HG02938 (cell line): ENCODE measurements at regions not wholly inside any gene's neighbourhood (a gene's known extent, or its start where the extent isn't known, plus 50 kb on each side); places are given as distances from the start of the nearest gene placed in this dataset.

Experiments used
- ATAC-seq: cut with Tn5 transposase; IDR thresholded peaks from one replicate; pipeline ENCODE4 v1.9.1; 2021; ENCODE audit warnings: mild to moderate bottlenecking, moderate library complexity; ENCODE audit not compliant: unreplicated experiment

DNA sequence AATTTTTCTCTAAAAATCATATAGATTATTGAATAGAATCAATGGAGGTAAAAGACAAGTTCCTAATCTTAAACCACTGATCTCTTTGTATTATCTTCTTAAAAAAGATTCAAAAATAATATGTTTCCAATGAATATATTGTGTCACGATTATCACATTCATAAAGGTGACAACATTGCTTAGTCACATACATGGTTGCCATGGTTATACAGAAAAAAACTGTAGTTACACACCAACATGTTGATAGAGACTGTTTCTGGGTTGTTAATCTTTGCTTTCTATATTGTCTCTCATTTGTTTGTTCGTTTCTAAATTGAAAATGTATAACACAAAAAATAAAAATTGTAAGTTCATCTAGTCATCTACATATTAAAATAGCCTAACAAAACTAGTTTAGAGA is 376.0 kb upstream of the ALCAM start:
- ATAC-seq: no peak

DNA sequence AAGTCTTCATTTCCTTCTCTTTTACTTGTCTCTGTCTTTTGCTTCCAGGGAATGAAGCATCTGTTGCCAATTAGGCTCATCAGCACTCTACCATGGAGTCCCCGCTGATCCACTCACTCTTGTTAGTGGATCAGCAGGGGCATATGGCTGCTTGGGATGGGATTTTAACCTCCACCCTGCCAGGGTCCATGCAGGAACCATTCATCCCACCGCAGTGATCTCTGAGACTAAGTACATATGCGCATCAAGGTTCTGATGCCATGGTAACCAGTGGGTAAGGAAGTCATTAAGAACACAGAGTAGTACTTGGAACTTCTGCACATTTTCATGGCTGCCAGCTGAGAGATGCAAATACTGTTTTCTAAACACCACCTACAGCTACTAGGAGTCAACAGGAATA is 374.0 kb upstream of the ALCAM start:
- no peak for ATAC-seq

DNA sequence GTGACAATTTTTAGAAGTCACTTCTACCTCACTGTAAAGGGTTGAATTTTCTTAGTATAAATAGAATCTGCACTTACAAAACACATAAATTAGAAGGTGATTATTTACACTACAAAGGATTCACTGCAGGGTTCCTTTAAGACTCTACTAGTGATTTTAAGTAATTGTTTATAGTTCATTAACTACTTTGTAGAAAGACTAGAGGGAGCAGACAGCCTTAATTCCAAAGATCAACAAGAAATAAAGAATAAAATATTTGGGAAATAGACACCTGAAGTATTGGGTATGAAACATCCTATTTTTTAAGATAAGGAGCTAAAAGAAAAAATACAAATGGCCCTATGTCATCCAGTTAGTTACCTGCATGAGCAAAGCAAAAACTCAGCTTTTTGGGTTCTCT is 360.5 kb upstream of the ALCAM start:
- no peak for ATAC-seq

DNA sequence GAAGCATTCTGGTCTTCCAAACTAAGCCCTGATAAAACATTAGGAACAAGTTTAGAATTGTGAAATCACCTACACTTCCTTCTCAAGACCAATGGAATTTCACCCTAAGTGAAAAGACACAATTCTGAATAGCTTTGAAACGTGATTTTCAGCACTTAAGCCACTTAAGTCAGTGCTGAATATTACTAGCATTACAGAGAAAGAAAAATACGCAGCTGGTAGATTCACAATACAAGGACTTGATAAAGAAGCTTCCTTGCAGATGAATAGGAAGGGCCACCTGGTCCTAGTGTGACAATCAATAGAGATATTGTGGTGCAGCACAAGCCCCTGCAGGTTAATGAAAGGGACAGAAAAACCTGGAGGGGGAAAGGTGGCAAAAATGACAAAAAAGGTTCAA is 353.1 kb upstream of the ALCAM start:
- ATAC-seq: no peak

DNA sequence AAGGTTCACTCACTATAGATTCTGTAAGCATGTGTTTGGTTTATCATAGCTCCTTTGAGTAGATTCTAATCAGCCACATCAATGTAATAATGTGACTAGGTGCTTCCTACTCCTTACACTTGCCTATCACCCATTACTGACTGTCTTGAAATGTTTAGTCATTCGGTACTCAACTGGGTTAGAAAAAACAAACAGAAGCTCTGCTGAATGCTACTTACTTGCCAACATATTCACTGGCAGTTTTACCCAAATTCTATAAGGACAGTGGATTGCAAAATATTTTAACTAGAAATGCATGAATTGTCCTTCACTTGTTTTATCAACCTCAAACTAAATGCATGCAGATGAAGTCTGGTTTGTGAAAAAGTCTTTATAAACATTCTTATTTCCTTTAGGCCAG is 352.1 kb upstream of the ALCAM start:
- ATAC-seq: no peak

DNA sequence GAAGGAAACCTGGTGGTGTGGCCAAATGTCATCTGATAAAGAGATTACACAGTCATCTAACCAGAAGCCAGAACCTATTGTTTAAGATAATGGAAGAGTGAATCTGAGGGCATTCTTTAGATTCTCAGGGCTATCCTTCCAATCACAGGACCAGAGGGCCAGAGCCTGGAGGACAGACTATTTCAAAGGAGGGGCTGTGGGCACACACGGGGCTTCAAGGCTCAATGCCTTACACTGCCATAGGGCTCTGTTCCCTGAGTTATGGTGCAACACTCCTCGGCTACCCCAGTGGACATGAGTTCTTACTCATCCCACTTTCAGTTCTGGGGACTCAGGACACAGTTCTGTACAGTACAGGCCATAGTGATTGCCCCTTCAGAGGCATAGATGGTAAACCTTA is 343.9 kb upstream of the ALCAM start:
- ATAC-seq: no peak

DNA sequence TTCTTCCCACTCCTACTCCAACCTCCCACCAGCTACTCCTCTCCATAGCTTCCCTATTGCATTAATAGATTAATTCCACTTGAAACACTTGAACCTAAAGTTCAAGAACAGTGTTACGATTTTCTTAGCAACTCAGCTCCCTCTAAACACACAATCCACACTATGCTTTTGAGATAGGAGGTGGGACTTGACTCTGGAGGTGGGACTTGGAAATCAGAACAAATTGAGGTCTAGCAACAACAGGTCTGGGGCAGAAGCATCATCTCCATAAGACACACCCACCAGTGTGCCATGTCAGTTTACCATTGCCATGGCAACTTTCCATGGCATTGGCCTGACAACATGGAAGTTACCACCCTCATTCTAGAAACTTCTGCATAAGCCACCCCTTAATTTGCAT is 336.5 kb upstream of the ALCAM start:
- no peak for ATAC-seq

DNA sequence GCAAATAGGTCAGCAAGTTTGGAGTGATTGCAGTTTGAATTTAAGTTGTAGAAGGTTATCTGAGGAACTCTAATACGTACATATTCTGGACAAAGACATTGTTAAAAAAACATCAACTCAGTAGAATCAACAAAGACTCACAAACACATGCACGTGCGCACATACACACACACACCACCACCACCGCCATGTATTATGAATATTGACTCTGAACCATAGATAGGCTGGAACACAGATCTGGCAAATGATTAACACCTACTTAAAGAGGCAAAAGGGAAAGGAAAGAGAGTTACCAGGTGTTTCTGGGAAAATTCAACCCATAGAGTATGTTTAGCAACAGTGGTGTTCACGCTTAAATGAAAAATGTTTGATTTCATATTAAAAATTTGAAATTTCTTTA is 334.2 kb upstream of the ALCAM start:
- no peak for ATAC-seq

DNA sequence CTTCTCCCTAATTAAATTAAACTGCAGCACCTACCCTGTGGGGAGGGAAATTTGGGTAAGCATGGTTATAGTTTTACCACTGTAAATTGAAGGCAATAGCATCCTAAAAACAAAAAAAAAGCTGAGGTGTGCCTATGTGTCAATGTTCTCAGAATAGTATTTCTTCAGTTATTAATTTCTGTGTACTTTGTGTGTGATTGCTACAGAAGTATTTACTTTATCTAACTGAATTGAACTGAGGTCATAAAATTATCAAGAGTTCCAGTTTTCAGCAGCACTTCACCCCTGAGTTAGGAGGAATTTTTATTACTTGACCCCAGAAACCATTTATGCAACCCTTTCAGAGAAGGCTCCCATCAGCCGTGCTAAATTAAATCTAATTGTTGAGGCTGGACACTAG is 333.6 kb upstream of the ALCAM start:
- ATAC-seq: no peak

DNA sequence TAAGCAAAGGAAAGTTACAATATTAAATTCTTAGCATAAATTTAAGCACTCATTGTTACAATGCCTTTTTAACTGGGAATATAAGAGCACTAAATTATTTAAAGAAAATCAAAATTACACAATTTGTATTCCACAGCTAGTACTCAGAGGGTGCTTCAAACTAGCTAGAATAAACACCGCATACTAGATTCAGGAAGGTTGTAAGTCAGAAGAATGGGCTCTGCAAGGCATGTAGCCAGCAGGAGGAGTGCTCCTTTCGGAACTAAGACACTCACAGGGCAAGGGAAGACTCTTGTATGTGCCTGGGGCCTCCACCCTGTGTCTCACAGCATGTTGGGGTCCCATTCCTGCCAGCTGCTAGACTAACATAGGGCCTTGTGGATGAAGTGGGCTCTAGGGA is 327.7 kb upstream of the ALCAM start:
- ATAC-seq: no peak

DNA sequence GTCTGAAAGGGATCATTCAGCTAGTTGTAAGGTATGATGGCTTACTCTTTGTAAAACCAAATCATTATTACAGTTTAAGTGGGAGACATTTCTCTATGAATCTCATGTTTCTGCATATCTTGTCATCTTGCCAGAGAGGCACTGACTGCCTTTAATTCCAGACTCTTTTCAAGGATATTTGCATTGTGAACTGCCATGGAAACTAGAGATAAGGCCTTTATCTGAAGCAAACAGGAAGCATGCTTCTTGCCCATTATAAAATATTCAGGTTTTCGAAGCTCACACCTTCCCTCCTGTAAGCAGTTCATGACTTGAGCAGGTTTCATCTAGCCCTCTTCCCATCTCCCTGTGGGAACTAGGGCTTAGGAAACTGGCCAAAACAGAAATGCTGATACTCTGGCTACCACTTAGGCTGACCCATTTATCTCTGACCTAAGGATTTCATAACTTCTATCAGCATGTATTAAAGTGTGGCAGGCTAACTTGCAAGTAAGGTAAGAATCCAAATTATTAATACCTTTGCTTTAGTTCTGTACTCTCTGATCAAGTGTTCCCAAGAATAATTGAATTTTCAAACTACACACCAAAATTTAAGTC is 326.6 kb upstream of the ALCAM start:
- no peak for ATAC-seq

DNA sequence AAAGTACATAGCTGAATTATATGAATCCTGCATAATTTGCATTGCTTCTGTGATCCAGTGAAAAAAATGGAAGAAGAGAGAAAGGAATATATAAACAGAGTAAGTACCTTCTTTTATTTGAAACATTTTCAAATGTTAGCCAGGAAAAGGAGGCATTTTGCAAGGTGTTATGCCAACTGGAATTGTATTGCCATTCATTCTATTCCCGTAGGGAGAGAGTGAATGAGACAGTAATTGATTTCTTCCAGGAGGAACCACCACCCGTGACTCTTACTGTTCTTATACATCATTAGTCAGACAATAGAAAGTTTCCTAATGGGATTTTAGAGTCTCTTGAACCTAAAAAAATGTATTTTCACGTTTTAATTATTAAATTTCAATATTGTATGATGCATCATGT is 324.1 kb upstream of the ALCAM start:
- no peak for ATAC-seq

DNA sequence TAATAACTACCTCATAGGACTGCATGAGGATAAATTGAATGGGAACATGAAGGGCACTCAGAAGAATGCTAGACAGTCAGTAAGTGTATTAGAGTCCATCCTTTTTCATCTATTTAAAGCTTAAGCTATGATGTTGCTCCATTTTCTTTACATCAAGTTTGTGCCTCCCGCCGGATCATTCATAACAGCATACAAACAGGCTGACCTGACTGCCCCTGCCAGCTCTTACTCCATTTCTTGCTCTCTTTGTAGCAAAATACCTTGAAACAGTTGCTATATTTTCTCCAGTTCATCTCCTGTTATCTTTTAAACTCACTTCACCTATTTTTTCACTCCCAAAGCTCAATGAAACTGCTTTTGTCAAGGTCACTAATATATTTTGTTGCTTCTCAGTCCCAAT is 315.6 kb upstream of the ALCAM start:
- no peak for ATAC-seq

DNA sequence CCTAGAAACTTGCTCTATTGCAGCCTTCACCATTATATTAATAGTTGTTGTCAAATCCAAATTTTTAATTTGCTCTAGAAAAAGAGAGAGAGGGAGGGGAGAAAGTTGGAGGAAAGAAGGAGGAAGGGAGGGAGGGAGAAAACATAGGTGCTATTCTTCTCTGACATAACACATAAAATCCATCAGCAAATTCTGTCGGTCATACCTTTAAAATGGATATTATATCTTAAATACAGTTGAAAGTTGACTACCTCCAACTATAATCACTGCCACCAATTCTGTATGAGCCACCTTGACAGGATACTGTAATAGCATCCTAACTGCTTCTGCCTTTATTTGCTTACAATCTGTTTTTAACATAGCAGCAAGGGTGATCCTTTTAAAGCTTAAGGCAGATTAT is 314.7 kb upstream of the ALCAM start:
- ATAC-seq: no peak

DNA sequence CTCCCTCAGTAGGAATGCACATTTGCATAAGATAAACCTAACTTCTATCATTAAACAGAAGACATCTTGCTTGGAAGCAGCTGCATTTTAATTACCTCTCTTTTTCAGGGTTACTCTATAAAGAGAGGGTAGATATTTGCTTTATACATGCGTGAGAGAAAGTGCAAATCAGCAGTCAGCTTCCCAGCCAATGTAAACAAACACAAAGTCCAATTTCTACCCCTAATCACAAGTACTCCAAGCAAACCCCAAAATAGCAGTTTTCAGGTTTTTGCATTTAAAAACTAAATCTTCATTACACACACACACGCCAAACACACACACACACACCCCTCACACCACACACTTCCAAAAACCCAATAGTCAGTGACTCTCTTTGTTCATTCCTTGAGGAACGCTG is 303.9 kb upstream of the ALCAM start:
- no peak for ATAC-seq

DNA sequence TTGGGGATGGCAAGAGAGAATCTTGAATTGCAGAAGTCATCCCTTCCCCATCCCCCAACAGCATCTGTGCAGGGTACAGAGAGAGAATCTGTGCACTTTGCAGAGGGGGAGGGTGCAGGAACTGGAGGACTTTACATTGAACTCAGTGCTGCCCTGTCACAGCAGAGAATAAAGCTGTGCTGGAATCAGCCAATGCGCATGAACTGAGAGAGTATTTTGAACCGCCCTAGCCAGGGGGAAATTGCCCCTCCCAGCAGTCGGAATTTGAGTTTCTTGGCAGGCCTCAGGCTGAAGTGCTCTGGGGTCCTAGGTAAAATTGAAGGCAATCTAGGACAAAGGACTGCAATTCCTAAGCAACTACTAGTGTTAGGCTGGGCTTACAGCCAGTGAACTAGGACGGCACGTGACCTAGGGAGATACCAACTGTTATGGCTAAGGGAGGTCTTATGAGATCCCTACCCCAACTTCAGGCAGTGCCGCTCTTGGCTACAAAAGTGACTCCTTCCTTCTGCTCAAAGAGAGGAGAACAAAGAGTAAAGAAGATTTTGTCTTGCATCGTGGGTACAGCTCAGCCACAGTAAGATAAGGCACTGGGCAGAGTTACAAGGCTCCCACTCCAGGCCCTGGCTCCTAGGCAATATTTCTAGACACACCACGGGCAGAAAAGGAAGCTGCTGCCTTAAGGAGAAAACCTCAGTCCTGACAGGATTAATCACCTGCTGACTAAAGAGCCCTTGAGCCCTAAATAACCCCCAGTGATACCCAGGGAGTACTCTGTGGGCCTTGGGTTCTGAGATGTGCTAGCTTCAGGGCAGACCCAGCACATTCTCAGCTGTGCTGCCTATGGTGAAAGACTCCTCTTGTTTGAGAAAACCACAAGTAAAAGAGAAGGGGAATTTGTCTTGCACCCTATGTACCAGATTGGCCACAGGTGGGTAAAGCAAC is 300.5 kb upstream of the ALCAM start:
- ATAC-seq: no peak

DNA sequence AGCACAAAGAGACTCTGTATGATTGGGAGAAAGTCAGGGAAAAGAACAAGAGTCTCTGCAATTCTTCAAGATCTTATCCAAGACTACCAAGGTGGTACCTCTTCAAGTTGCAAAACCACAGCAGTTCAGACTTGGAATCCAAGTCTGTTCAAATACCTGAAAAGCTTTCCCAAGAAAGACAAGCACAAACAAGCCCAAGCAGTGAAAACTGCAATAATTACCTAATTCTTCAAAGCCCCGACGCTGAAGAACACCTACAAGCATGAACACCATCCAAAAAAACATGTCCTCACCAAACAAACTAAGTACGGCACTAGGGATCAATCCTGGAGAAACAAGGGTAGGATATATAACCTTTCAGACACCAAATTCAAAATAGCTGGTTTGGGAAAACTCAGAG is 299.3 kb upstream of the ALCAM start:
- no peak for ATAC-seq

DNA sequence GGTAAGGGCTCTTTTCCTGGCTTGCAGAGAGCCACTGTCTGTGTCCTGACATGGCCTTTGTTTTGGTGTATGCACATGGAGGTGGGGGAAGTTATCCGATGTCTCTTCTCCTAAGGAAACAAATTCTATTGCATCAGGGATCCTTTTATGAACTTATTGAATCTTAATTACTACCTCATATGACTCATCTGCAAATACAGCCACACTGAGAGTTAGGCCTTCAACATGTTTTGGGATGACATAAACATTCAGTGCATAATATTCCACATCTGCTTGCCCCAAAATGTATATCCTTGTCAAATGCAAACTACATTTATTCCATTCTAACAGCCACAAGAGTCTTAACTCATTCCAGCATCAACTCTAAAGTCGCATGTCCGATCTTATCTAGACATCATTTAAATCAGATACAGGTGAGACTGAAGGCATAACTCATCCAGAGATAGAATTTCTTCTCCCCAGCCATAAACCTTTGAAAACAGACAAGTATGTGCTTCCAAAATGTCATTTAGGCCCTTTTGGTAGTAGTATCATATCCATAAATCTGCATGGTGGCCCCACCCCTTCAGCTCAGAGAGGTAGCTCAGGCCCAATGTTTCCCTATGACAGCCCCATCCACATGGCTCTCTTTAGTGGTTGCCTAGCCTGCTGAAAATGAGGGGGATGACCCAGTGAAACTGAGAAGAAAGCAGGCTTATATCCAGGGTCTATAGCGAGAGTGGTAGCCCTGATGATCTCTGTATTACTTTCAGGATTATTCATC is 289.5 kb upstream of the ALCAM start:
- no peak for ATAC-seq

DNA sequence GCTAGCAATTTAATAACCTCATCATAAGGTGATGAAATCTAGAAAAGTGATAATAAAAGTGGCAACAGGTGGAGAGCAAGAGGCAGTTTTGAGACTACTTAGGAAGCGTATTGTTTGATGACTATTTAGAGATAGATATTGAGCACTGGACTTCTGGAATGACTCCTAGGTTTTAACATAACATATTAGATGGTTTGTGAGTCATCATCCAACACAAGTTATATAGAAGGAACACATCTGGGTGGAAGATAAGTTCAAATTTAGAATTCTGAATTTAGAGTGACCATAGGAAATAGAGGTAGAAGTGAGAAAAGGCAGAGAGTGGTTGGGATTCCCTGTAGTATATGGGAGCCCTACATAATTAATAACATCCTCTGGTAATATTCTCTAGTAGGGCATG is 282.8 kb upstream of the ALCAM start:
- ATAC-seq: no peak

DNA sequence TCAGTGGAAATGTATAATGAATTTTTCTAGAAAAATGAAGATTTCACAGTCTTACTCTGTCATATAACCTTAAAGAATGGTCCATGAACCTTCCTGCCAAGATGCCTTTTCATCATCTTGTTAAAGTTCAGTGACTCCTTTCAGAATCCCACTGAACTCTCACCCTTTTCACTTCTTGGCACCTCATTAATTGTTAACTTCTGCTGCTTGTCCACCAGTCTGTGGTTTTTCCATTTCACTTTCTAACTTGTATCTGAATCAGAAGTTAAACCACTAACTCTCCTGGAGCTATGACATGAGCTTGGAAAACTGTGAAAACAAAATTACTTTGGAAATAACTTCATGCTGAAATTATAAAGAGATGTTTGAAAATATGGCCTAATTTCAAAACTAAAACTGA is 281.2 kb upstream of the ALCAM start:
- no peak for ATAC-seq

DNA sequence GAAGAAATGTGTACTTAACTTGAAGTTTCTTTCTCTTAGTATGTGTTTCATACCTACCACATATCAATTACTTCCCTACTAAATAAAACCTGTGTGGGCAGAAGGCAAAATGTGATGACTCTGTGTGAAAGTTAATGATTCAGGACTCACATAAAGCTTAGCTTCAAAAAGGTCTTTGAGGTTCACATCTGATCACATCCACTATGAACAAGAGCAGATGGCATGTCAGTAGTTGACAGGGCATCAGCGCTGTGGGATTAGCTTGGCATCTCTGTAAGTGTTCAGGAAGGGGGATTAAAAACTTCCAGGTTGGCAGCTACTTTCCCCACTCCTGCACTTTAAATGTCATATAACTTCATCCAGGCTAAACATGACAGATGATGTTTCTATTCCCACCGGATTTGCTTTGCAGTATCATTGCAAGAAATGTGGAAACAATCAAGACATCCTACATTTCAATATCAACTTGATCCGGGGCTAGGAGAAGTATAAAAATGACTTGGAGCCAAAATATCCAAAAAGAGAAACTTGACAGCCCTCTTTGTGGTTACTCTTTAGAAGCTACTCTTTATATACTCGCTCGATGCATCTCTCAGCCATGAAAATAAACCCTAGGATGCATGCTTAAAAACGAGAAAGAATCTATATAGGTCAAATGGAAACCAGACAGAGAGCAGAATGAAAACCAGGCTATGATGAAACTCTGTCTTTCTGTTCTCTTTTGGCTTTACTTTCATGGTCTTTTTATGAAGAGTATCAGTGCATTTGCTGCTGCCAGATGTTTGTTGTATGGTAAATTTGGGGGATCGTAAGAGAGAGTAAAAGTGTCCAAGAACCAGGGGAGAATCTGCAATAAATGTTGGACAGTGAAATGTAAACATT is 273.1 kb upstream of the ALCAM start:
- ATAC-seq: no peak
